NB4 (cell line): ENCODE measurements at regions not wholly inside any gene's neighbourhood (a gene's known extent, or its start where the extent isn't known, plus 50 kb on each side); places are given as distances from the start of the nearest gene placed in this dataset.

Experiments used
- DNase-seq: peaks from one replicate; pipeline ENCODE4 v3.0.0; 2010; ENCODE audit warnings: low read depth
- H3K4me3 ChIP-seq: one replicate; pipeline ENCODE4 v1.5.1; 2011; ENCODE audit warnings: mild to moderate bottlenecking, low read depth, low read length, moderate library complexity
- MYC ChIP-seq: IDR thresholded peaks from 2 replicates; pipeline ENCODE4 v1.6.1; 2011; ENCODE audit warnings: low read depth, low read length
- POLR2A ChIP-seq: IDR thresholded peaks from 2 replicates; pipeline ENCODE4 v1.6.1; 2011; ENCODE audit warnings: mild to moderate bottlenecking; ENCODE audit not compliant: insufficient read length; ENCODE audit errors: extremely low read depth
- TF ChIP-seq, protein P1 (sequence below): IDR thresholded peaks from 2 replicates; pipeline ENCODE4 v1.6.1; 2011; ENCODE audit warnings: low read depth, low read length
- TF ChIP-seq, protein P2 (sequence below): IDR thresholded peaks from one replicate; pipeline ENCODE4 v1.5.1; 2012; ENCODE audit warnings: low read depth, low read length

DNA sequence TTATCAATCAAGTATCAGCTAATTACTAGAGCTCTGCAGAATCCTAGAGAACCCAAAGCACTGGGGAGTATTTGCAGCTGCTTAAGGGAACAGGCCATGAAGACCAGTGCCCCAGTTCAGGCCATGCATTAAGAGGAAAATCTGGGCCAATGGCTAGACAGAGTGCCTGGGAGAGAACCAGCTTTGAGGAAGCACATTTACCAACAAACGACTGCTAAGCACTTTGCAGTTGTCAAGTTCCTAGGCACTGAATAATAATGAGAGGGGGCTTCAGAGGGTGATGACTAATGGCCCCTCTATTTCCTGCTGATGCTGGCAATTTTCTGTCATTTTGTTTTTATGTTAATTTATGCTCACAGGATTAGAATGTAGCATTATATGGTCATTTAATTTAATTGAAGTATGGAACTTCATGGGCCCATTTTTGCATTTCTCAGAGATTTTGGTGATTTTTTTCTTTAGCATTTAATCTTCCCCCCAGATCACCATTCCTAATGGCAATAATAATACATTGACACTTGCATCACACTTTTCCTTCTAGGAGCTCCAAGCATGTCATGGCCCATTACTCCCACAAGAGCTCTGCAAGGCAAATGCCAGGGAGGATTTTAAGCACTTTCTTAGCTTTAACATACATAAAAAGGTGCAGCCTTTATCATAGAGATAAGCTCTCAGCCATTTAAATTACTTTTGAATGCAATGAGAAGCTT is 147.7 kb upstream of the SPATS2L start:
- no peak for DNase-seq
- TF ChIP-seq POLR2A (no peak), MYC (no peak)
- TF ChIP-seq, protein P1, sequence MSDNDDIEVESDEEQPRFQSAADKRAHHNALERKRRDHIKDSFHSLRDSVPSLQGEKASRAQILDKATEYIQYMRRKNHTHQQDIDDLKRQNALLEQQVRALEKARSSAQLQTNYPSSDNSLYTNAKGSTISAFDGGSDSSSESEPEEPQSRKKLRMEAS: no peak
- TF ChIP-seq, protein P2, sequence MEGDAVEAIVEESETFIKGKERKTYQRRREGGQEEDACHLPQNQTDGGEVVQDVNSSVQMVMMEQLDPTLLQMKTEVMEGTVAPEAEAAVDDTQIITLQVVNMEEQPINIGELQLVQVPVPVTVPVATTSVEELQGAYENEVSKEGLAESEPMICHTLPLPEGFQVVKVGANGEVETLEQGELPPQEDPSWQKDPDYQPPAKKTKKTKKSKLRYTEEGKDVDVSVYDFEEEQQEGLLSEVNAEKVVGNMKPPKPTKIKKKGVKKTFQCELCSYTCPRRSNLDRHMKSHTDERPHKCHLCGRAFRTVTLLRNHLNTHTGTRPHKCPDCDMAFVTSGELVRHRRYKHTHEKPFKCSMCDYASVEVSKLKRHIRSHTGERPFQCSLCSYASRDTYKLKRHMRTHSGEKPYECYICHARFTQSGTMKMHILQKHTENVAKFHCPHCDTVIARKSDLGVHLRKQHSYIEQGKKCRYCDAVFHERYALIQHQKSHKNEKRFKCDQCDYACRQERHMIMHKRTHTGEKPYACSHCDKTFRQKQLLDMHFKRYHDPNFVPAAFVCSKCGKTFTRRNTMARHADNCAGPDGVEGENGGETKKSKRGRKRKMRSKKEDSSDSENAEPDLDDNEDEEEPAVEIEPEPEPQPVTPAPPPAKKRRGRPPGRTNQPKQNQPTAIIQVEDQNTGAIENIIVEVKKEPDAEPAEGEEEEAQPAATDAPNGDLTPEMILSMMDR: no peak
- H3K4me3 ChIP-seq: no peak overlapping the region

DNA sequence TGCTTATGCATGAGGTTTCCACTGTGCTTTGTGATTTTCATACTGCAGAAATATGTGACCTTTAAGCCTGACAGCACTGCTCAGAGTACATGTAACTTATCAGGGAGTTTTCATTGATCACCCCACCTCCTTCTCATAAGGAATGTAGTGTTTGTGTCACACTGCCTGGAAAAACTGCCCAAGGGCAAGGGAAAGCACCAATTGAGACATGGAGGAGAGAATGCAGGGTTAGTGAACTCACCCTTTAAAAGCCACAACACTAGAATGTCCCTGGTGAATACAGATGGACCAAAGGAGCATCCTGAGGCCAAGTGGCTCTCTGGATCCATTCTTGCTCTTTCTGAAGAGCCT is 147.2 kb upstream of the SPATS2L start:
- H3K4me3 ChIP-seq: no peak overlapping the region
- DNase-seq: no peak
- TF ChIP-seq, protein P1: no peak
- no peak for TF ChIP-seq MYC
- TF ChIP-seq, protein P2: no peak
- no peak for TF ChIP-seq POLR2A

DNA sequence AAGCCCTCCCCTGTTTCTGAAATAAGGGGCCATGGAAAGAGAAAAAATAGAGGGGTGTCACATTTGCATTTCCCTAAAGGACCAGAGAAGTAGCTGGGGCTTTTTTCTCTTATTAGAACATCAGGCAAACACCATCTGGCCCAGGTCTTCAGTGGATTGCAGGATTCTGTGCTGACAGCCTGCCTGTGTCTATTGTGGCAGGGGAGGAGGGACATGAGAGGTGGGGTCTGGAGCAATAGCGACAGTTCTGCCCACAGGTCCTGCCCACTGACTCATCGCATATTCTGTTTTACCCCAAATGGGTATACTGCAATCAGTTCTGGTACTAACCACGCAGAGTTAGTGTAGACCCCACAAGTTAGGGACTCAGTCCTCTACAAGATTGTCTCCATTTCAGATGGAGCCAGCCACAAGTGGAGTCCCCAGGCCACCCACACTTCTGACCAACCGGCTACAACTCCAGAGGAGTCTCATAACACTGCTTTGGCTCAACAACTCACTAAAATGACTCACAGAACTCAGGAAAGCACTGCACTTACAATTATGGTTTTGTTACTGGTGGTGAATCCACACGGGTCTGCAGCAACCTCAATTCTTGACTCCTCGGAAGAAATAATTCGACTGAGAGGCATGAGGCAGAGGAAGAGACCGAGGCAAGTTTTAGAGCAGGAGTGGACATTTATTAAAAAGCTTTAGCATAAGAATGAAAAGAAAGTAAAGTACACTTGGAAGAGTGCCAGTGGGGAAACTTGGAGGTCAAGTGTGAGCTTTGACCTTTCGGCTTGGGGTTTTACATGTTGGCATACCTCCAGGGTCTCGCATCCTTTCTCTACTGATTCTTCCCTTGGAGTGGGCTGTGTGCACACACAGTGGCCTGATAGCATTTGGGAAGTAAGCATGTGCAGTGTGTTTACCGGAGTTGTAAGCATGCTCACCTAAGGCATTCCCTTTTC is 146.4 kb upstream of the SPATS2L start:
- no peak overlapping the region for H3K4me3 ChIP-seq
- no peak for DNase-seq
- TF ChIP-seq, protein P2: no peak
- TF ChIP-seq, protein P1: no peak
- no peak for TF ChIP-seq MYC
- no peak for TF ChIP-seq POLR2A

DNA sequence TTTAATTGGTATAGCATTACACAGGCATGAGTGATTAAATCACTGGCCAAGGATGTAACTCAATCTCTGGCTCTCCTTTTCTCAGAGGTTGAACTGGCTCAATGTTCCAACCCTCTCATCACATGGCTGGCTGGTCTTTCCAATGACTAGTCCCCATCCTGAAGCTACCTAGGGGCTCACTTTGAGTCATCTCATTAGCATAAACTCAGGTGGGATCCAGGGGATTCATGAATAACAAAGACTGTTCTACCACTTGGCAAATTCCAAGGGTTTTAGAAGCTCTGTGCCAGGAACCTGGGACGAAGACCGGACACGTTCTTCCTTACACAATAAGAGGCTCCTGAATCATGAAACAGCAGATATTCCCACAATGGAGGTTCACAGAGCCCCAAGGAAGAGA is 145.0 kb upstream of the SPATS2L start:
- no peak for DNase-seq
- TF ChIP-seq, protein P2: no peak
- no peak overlapping the region for H3K4me3 ChIP-seq

DNA sequence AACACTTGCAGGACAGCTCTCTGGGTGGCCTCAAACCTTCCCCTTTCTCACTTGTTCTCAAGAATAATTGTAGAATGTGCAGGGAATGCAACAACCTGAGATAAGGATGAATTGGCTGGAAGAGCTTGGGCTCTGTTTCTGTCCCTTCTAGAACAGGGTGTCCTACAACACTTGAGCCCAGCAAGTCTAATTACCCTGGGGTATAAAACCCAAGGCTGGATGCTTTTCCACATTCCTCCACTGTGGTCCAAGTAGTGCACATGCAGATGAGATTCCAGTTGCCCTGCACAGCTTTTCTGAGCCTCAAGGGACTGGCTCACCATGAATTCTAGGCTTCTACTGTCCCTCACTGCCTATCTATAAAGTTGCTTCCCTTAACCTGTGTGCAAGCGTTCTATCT is 140.8 kb upstream of the SPATS2L start:
- TF ChIP-seq, protein P2: no peak
- TF ChIP-seq, protein P1: no peak
- no peak for DNase-seq
- no peak overlapping the region for H3K4me3 ChIP-seq
